Cardiac fibroblast (primary cell): ENCODE measurements at regions not wholly inside any gene's neighbourhood (a gene's known extent, or its start where the extent isn't known, plus 50 kb on each side); places are given as distances from the start of the nearest gene placed in this dataset.

ENCODE experiments used
- DNase-seq, 2 donors: peaks; one replicate each; pipeline versions ENCODE4 v3.0.0 to v3.0.0-alpha.2; 2010; ENCODE audit warnings: low read depth in 2 of 2
- H3K4me3 ChIP-seq, 2 donors: replicated peaks in 1 of 2; 1 replicate in 1 of 2; 2 replicates in 1 of 2; pipeline ENCODE4 v1.5.1; 2011; ENCODE audit warnings: low read depth in 2 of 2, low read length in 2 of 2, mild to moderate bottlenecking in 2 of 2, moderate library complexity in 1 of 2
- TF ChIP-seq, protein P1 (sequence below): IDR thresholded peaks from one replicate; pipeline ENCODE4 v1.5.1; 2011; ENCODE audit warnings: low read depth, mild to moderate bottlenecking, low read length, inconsistent platforms

DNA sequence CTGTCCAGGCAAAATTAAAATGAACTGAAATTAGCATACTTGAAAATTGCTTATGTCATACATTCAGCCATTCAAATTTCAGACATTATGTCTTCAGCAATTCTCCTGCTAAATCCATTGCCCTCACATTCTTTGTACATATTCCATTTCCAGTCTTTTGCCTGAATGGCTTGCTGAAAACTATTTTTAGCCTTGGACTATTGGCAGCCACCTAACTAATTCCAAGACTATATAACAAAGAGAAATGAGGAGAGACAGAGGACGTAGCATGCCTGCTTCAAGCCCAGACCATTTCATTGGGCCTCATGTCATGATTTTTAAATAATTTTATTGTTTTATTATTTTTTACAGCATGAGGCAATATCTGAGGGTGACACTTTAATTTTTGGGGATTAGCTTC lies 100.3 kb downstream of the MRPS30 start:
- TF ChIP-seq, protein P1, sequence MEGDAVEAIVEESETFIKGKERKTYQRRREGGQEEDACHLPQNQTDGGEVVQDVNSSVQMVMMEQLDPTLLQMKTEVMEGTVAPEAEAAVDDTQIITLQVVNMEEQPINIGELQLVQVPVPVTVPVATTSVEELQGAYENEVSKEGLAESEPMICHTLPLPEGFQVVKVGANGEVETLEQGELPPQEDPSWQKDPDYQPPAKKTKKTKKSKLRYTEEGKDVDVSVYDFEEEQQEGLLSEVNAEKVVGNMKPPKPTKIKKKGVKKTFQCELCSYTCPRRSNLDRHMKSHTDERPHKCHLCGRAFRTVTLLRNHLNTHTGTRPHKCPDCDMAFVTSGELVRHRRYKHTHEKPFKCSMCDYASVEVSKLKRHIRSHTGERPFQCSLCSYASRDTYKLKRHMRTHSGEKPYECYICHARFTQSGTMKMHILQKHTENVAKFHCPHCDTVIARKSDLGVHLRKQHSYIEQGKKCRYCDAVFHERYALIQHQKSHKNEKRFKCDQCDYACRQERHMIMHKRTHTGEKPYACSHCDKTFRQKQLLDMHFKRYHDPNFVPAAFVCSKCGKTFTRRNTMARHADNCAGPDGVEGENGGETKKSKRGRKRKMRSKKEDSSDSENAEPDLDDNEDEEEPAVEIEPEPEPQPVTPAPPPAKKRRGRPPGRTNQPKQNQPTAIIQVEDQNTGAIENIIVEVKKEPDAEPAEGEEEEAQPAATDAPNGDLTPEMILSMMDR: no peak
- no peak overlapping the region for H3K4me3 ChIP-seq
- no peak for DNase-seq

DNA sequence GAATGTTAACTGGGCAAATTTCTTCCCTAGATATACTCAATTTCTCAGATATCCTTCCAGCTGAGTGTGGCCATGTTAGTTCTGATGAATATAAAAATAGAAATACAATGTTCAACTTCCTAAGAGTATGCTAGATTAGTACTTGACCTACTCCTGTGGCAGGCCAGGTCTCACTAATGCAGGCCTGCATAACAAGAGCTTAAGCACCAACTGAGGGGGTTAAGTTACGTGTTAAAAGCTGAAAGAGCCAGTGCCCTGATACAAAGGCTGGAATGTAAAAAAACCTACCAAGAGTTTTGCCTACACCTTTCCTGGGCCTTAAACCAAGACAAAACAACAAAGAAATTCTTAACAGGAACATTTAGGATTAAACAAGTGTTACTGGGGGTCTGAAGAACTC lies 102.8 kb downstream of the MRPS30 start:
- TF ChIP-seq, protein P1: no peak
- no peak for DNase-seq
- H3K4me3 ChIP-seq: no peak overlapping the region

DNA sequence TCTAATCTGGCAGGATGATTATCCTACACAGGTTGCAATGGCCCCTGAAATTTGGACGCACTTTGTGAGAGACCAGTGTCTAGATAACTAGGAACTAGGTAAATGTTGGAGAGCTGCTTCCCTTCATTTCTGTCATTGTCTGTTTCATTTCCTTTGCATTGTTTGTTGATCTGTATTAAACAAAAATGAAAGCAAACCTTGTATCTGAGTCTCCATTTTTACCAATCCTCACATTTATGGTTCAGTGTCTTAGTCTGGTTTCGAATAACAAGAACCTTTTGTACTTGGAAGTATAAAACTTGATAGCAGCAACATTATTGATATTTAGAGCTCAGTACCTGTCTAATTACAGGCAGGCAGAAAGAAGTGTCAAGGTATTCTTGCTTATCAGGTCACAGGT lies 105.5 kb downstream of the MRPS30 start:
- TF ChIP-seq, protein P1: no peak
- H3K4me3 ChIP-seq: no peak overlapping the region
- no peak for DNase-seq

DNA sequence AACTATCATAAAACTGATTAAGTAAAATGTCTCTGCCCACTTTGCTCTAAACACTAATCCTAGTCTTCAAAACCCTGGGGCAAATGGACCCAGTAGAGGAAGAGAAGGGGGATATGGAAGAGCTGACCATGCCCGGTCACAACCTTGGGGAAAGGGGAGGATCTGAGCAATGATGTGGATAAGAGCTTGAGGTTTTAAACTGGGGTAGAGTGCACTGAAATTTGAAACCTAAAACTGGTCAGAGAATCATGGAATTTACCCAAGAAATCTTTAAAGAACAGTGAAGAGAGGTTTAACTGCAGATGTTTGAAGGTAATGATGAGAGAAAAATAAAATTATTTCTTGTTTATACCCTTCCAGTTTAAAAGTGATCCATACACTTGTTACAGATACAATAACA lies 110.8 kb downstream of the MRPS30 start:
- no peak overlapping the region for H3K4me3 ChIP-seq
- DNase-seq: no peak
- TF ChIP-seq, protein P1: no peak

DNA sequence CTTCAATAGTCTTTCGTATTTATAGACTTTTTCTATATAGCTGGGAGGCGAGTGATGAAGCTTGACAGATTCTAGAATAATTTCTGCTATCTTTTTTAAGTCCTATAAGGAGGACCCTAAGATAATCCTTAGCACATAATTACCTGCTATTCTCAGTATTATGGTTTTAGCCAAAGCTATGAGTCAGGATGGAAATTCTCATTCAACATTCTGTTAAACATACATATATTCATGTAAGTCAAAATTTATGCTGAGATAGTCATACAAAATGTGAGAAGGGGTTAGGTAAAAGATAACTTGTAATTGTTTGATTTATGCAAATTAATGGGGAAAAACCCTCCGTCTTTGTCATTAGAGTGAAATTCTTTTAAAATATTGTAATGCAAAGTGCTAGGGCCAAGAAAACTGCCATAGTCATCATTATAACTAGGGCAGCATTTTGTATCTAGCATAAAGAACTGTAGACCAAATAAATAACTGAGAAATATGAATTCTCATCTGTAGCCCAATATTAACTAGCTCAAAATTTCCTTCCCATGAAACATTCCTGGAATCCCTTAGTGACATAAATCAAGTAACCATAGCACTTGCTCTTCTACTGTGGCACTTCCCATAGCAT lies 118.5 kb downstream of the MRPS30 start:
- H3K4me3 ChIP-seq: no peak overlapping the region
- TF ChIP-seq, protein P1: no peak
- DNase-seq: no peak

DNA sequence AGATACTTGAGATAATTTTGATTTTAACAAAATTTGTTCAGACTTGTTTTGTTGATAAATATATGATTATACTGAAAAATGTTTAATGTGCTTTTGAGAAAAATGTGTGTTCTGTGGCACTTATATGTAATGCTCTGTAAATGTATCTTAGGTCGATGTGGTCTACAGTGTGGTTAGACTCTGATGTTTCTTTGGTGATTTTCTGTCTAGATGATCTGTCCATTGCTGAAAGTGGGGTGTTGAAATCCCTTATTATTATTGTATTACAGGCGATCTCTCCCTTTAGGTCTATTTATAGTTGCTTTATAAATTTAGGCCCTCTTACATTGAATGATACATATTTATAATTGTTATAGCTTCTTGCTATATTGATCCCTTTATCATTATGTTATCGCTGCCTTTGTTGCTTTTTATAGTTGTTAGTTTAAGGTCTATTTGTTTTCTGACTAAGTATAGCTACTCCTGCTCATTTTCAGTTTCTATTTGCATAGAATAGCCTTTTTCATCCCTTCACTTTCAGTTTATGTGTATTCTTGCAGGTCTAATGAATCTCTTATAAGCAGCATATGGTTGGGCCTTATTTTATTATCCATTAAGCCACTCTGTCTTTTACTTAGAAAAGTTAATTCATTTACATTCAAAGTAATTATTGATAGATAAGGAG lies 124.3 kb downstream of the MRPS30 start:
- no peak overlapping the region for H3K4me3 ChIP-seq
- no peak for DNase-seq
- TF ChIP-seq, protein P1: no peak
